Testis (tissue), 2 donors: ENCODE measurements at regions not wholly inside any gene's neighbourhood (a gene's known extent, or its start where the extent isn't known, plus 50 kb on each side); places are given as distances from the start of the nearest gene placed in this dataset.

ENCODE experiments used
- DNase-seq: peaks from one replicate; pipeline ENCODE4 v3.0.0-alpha.2; 2019
- H3K27ac ChIP-seq, 2 donors: fragments of 200-600 bp; sonication (generic); one replicate each; pipeline ENCODE4 v1.5.1; 2019
- H3K27me3 ChIP-seq: fragments of 200-600 bp; sonication (generic); one replicate; pipeline ENCODE4 v1.5.1; 2019
- H3K36me3 ChIP-seq: fragments of 200-600 bp; sonication (generic); one replicate; pipeline ENCODE4 v1.5.1; 2017; ENCODE audit warnings: low read depth; ENCODE audit errors: missing control alignments
- H3K4me1 ChIP-seq: fragments of 200-600 bp; sonication (generic); one replicate; pipeline ENCODE4 v1.5.1; 2019
- H3K4me3 ChIP-seq, 2 donors: fragments of 200-600 bp; sonication (generic); one replicate each; pipeline ENCODE4 v1.5.1; 2017 to 2019
- H3K9me3 ChIP-seq: fragments of 200-600 bp; sonication (generic); one replicate; pipeline ENCODE4 v1.5.1; 2017
- CTCF ChIP-seq, 3 experiments: fragments of 450-650 bp in 2 of 3; fragments of 200-600 bp in 1 of 3; sonication (generic) in 1 of 3; IDR thresholded peaks; one replicate each; pipeline ENCODE4 v1.5.1; 2016 to 2019; ENCODE audit warnings: antibody characterized with exemption in 3 of 3, mild to moderate bottlenecking in 2 of 3, moderate library complexity in 1 of 3
- POLR2A ChIP-seq: fragments of 450-650 bp; IDR thresholded peaks from one replicate; pipeline ENCODE4 v1.6.1; 2017; ENCODE audit warnings: antibody characterized with exemption, mild to moderate bottlenecking, moderate library complexity
- WGBS, 2 donors: methylation state at CpG; one replicate each; pipeline ENCODE4 v1.1.5; 2018; 5-methylcytosine and 5-hydroxymethylcytosine counted together
- intact Hi-C: fragments of 100-400 bp; cut with DNase I; formaldehyde crosslinking; loops from one replicate; pipeline ENCODE4 v1.15.1; 2023; ENCODE audit warnings: low total_unique reads

GRCh38 chr12:91434081-91434480 is 251.5 kb upstream of the DCN start:
- Histone ChIP-seq H3K9me3 (no peaks in the 10 kb centered on the region), H3K27me3 (no peaks in the 10 kb centered on the region), H3K4me3 (no peak overlapping the region), H3K4me1 (peaks cover 7% of the 10 kb centered on the region), H3K27ac (no peak overlapping the region), H3K36me3 (no peaks in the 10 kb centered on the region)
- 91 to 97% methylated on average over 1 of the region's 1 CpG for WGBS, 2 donors
- no peak for DNase-seq
- intact Hi-C loops: no loop called here
- TF ChIP-seq CTCF (IDR thresholded peaks at IDR 0.05) (no peak), POLR2A (no peak)

GRCh38 chr12:91432755-91433154 is 250.1 kb upstream of the DCN start:
- intact Hi-C loops: no loop called here
- Histone ChIP-seq H3K4me3 (no peak overlapping the region), H3K4me1 (peaks cover 7% of the 10 kb centered on the region), H3K9me3 (no peaks in the 10 kb centered on the region), H3K27ac (no peak overlapping the region), H3K36me3 (no peaks in the 10 kb centered on the region), H3K27me3 (no peaks in the 10 kb centered on the region)
- DNase-seq: no peak
- WGBS, 2 donors: 32 to 34% methylated on average over 1 of the region's 1 CpG
- TF ChIP-seq CTCF (IDR thresholded peaks at IDR 0.05): no peak
- no peak for TF ChIP-seq POLR2A

- TF ChIP-seq CTCF (IDR thresholded peaks at IDR 0.05): no peak
- no peak for TF ChIP-seq POLR2A
- intact Hi-C loops: no loop called here
- H3K4me3 ChIP-seq: no peak overlapping the region
- H3K27ac ChIP-seq: peak overlapping the region in 1 of 2 donors; percentile 23
- H3K27me3 ChIP-seq: no peaks in the 10 kb centered on the region
- H3K9me3 ChIP-seq: no peaks in the 10 kb centered on the region
- 26 to 29% methylated on average over 2 of the region's 2 CpGs for WGBS, 2 donors
- peak; percentile 34 for DNase-seq
- peaks cover 7% of the 10 kb centered on the region for H3K4me1 ChIP-seq
- H3K36me3 ChIP-seq: no peaks in the 10 kb centered on the region
These were observed 249.5 kb upstream of the DCN start for GRCh38 chr12:91432089-91432488.

- TF ChIP-seq CTCF (IDR thresholded peaks at IDR 0.05) (no peak), POLR2A (no peak)
- no peak overlapping the region for H3K27ac ChIP-seq
- no peak overlapping the region for H3K4me3 ChIP-seq
- WGBS, 2 donors: 85 to 88% methylated on average over 2 of the region's 2 CpGs
- intact Hi-C loops: no loop called here
- H3K27me3 ChIP-seq: no peaks in the 10 kb centered on the region
- DNase-seq: no peak
- no peaks in the 10 kb centered on the region for H3K36me3 ChIP-seq
- no peaks in the 10 kb centered on the region for H3K9me3 ChIP-seq
- no peaks in the 10 kb centered on the region for H3K4me1 ChIP-seq
These were observed 241.9 kb upstream of the DCN start for GRCh38 chr12:91424506-91424905.

- Histone ChIP-seq H3K27ac (no peak overlapping the region), H3K4me1 (no peaks in the 10 kb centered on the region), H3K36me3 (no peaks in the 10 kb centered on the region), H3K27me3 (no peaks in the 10 kb centered on the region), H3K4me3 (no peak overlapping the region), H3K9me3 (no peaks in the 10 kb centered on the region)
- intact Hi-C loops: no loop called here
- TF ChIP-seq CTCF (IDR thresholded peaks at IDR 0.05): no peak
- no peak for TF ChIP-seq POLR2A
- no peak for DNase-seq
- 60 to 65% methylated on average over 2 of the region's 2 CpGs for WGBS, 2 donors
These were observed 241.1 kb upstream of the DCN start for GRCh38 chr12:91423693-91424050.
